ENCODE measurements at regions not wholly inside any gene's neighbourhood (a gene's known extent, or its start where the extent isn't known, plus 50 kb on each side); places are given as distances from the start of the nearest gene placed in this dataset.

DNA sequence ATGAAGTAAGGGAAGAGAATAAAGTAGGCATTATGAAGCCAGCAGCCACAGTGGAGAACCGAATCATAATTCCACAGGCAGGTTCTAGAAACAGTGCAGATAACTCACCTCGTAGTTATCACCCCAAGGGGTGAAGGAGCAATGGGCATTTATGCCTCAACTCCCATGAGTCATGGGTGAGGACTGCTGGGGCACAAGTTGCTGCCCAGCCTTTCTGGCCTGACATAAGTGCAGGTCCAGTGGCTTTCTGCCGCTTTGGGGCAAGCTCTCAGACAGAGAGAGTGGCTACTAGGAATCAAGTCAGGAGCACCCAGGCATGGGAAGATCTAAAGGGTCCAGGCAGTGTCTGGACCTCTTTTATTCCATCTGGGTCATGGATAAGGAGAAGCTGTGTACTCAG is 149.8 kb downstream of the SUCLG1 start:
- TF ChIP-seq, protein P1, sequence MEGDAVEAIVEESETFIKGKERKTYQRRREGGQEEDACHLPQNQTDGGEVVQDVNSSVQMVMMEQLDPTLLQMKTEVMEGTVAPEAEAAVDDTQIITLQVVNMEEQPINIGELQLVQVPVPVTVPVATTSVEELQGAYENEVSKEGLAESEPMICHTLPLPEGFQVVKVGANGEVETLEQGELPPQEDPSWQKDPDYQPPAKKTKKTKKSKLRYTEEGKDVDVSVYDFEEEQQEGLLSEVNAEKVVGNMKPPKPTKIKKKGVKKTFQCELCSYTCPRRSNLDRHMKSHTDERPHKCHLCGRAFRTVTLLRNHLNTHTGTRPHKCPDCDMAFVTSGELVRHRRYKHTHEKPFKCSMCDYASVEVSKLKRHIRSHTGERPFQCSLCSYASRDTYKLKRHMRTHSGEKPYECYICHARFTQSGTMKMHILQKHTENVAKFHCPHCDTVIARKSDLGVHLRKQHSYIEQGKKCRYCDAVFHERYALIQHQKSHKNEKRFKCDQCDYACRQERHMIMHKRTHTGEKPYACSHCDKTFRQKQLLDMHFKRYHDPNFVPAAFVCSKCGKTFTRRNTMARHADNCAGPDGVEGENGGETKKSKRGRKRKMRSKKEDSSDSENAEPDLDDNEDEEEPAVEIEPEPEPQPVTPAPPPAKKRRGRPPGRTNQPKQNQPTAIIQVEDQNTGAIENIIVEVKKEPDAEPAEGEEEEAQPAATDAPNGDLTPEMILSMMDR (conservative IDR thresholded peaks at IDR 0.05; ENCODE audit: low read depth, low read length), result no peak
- TF ChIP-seq EZH2 (IDR thresholded peaks at IDR 0.05; ENCODE audit: low read length, unreplicated experiment), result no peak
